ENCODE measurements at regions not wholly inside any gene's neighbourhood (a gene's known extent, or its start where the extent isn't known, plus 50 kb on each side); places are given as distances from the start of the nearest gene placed in this dataset.

DNA sequence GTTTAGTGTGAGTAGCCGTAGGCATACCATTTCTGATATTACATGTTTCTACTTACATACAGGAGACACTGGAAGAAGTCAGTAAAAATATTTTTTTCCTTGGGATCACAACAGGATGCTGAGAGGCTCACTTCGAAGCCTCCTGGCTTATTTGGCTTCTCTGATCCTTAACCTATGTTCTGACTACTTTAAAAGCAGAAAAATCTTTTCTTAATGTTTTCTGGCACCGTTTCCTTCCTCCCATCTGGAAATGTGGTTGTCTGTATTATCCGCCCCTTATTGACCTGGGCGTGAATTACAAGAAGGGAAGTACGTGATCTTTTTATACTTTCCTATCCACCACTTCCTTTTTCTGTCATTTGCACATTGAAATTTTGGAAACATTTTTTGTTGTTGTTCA lies 379.6 kb downstream of the COL12A1 start:
- no peaks in the 10 kb centered on the region for H3K79me2 ChIP-seq (ENCODE audit: low read length)
- H3K9me2 ChIP-seq (replicated peaks; ENCODE audit: insufficient read depth, low read length): no peaks in the 10 kb centered on the region
- no peak overlapping the region for H2AFZ ChIP-seq (ENCODE audit: low read length)
- H3K27ac ChIP-seq (ENCODE audit: low read length): no peak overlapping the region
- no peak for DNase-seq
- no peaks in the 10 kb centered on the region for H3K9me3 ChIP-seq (ENCODE audit: low read length)
- H3K9ac ChIP-seq (ENCODE audit: low read length): no peak overlapping the region
- no peak overlapping the region for H3K4me2 ChIP-seq (ENCODE audit: low read depth, low read length, poor library complexity, severe bottlenecking)
- H4K20me1 ChIP-seq (ENCODE audit: insufficient read depth, low read depth, low read length): no peaks in the 10 kb centered on the region
- no peaks in the 10 kb centered on the region for H3K36me3 ChIP-seq (ENCODE audit: insufficient read depth, low read length)
- no peaks in the 10 kb centered on the region for H3K4me1 ChIP-seq (ENCODE audit: low read length)
- H3K27me3 ChIP-seq (ENCODE audit: low read length): no peaks in the 10 kb centered on the region
- no peak overlapping the region for H3K4me3 ChIP-seq (ENCODE audit: low read length)

DNA sequence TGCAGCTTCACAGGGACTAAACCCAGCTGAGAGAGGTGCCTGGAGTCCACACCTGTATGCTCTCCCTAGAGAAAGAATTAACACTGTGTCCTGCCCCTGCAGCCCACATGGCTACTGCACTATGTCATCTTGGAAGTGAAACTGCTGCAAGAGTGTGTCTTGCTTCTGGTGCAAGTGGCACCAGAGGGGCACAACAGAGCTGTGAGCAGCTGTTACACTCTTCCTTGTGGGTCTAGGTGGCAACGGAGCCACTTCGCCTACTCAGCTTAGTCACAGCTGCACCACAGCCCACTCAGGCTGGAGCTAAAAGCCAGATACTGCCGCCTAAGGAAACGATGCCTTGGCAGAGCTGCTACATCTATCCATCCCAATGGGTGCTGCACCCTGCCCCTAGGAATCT lies 391.4 kb downstream of the COL12A1 start:
- H3K27me3 ChIP-seq (ENCODE audit: low read length): no peaks in the 10 kb centered on the region
- H3K36me3 ChIP-seq (ENCODE audit: insufficient read depth, low read length): no peaks in the 10 kb centered on the region
- no peak overlapping the region for H2AFZ ChIP-seq (ENCODE audit: low read length)
- no peak for DNase-seq
- H4K20me1 ChIP-seq (ENCODE audit: insufficient read depth, low read depth, low read length): no peaks in the 10 kb centered on the region
- H3K79me2 ChIP-seq (ENCODE audit: low read length): no peaks in the 10 kb centered on the region
- no peak overlapping the region for H3K4me3 ChIP-seq (ENCODE audit: low read length)
- H3K9ac ChIP-seq (ENCODE audit: low read length): no peak overlapping the region
- no peak overlapping the region for H3K4me2 ChIP-seq (ENCODE audit: low read depth, low read length, poor library complexity, severe bottlenecking)
- H3K9me2 ChIP-seq (replicated peaks; ENCODE audit: insufficient read depth, low read length): no peaks in the 10 kb centered on the region
- H3K9me3 ChIP-seq (ENCODE audit: low read length): no peaks in the 10 kb centered on the region
- H3K27ac ChIP-seq (ENCODE audit: low read length): no peak overlapping the region
- no peaks in the 10 kb centered on the region for H3K4me1 ChIP-seq (ENCODE audit: low read length)

DNA sequence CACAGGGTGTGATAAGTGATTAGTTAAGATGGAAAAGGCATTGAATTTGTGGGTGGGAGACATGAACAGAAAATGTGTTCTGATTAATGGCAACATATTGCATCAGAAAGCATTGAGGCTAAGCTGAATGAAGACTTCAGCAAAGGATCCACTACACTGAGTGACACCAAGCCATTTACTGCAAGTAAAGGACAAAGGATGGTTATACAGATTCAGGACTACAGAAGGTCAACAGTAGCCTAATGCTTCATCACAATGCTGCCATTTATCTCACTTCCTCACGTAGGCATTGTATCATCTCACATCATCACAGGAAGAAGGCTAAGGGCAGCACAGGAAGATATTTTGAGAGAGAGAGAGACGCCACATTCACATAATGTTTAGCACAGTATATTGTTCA lies 398.2 kb downstream of the COL12A1 start:
- H3K36me3 ChIP-seq (ENCODE audit: insufficient read depth, low read length): no peaks in the 10 kb centered on the region
- no peaks in the 10 kb centered on the region for H4K20me1 ChIP-seq (ENCODE audit: insufficient read depth, low read depth, low read length)
- no peaks in the 10 kb centered on the region for H3K27me3 ChIP-seq (ENCODE audit: low read length)
- H3K9me2 ChIP-seq (replicated peaks; ENCODE audit: insufficient read depth, low read length): no peaks in the 10 kb centered on the region
- no peak overlapping the region for H2AFZ ChIP-seq (ENCODE audit: low read length)
- no peak overlapping the region for H3K4me2 ChIP-seq (ENCODE audit: low read depth, low read length, poor library complexity, severe bottlenecking)
- no peak overlapping the region for H3K9ac ChIP-seq (ENCODE audit: low read length)
- no peak overlapping the region for H3K4me3 ChIP-seq (ENCODE audit: low read length)
- DNase-seq: no peak
- H3K9me3 ChIP-seq (ENCODE audit: low read length): no peaks in the 10 kb centered on the region
- no peaks in the 10 kb centered on the region for H3K4me1 ChIP-seq (ENCODE audit: low read length)
- H3K79me2 ChIP-seq (ENCODE audit: low read length): no peaks in the 10 kb centered on the region
- no peak overlapping the region for H3K27ac ChIP-seq (ENCODE audit: low read length)

DNA sequence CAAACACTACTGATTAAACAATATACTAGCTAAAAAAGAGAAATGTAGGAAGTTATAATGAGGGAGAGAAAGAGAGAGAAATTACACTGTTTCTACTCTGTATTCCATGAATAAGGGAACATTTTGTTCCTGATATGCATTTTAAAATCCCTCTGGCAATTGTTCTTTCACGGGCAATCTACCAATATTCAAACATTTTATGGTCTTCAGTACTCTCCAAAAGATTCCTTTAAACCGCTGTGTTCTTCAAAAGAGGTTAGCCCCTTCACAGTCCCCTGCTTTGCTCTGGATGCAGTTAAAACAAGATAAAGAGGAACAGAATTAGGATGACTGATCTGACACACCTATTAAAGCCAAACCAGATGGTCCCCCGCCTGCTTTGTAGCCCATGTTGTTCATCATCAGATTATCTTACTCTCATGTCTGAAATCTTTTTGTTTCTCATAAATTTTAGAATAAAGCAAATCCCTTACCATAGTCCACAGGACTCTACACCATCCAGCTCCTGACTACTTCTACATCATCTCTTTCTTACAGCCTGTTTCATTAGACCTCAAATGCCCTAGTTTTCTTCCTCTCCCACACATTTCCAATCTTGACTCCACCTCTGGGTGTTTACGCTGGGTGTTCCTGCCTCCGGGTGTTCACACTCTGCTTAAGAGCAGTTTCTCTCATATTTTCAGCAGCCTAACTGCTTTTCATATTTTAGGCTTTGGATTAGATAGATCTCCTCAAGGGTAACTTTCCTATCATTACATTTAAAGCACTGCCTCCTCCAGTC lies 399.7 kb downstream of the COL12A1 start:
- no peaks in the 10 kb centered on the region for H3K9me3 ChIP-seq (ENCODE audit: low read length)
- DNase-seq: no peak
- H2AFZ ChIP-seq (ENCODE audit: low read length): no peak overlapping the region
- no peaks in the 10 kb centered on the region for H3K4me1 ChIP-seq (ENCODE audit: low read length)
- no peaks in the 10 kb centered on the region for H3K36me3 ChIP-seq (ENCODE audit: insufficient read depth, low read length)
- H3K27ac ChIP-seq (ENCODE audit: low read length): no peak overlapping the region
- H3K9ac ChIP-seq (ENCODE audit: low read length): no peak overlapping the region
- no peaks in the 10 kb centered on the region for H4K20me1 ChIP-seq (ENCODE audit: insufficient read depth, low read depth, low read length)
- no peaks in the 10 kb centered on the region for H3K9me2 ChIP-seq (replicated peaks; ENCODE audit: insufficient read depth, low read length)
- no peaks in the 10 kb centered on the region for H3K27me3 ChIP-seq (ENCODE audit: low read length)
- no peak overlapping the region for H3K4me2 ChIP-seq (ENCODE audit: low read depth, low read length, poor library complexity, severe bottlenecking)
- H3K4me3 ChIP-seq (ENCODE audit: low read length): no peak overlapping the region
- no peaks in the 10 kb centered on the region for H3K79me2 ChIP-seq (ENCODE audit: low read length)

DNA sequence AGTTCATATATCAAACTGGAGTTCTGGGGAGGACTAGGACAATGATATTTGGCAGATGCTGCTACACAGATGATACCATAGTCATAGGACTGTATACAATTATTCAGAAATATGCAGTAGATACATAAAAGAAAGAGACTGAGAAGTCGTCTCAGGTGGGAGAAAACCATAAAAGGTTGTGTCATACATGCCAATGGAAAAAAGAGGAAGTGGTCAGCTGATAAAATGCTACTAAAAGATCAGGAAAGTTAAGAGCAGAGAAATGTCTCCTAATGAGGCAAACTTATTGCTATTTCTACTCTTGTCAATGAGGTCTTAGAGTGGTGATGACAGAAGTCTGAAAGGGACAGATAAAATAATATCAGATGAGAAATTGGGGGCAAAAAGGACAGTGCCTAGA lies 407.6 kb downstream of the COL12A1 start:
- Histone ChIP-seq H4K20me1 (ENCODE audit: insufficient read depth, low read depth, low read length) (no peaks in the 10 kb centered on the region), H3K27me3 (ENCODE audit: low read length) (no peaks in the 10 kb centered on the region), H3K4me3 (ENCODE audit: low read length) (no peak overlapping the region), H3K27ac (ENCODE audit: low read length) (no peak overlapping the region), H3K4me2 (ENCODE audit: low read depth, low read length, poor library complexity, severe bottlenecking) (no peak overlapping the region), H3K9ac (ENCODE audit: low read length) (no peak overlapping the region), H3K9me3 (ENCODE audit: low read length) (no peaks in the 10 kb centered on the region), H2AFZ (ENCODE audit: low read length) (no peak overlapping the region), H3K36me3 (ENCODE audit: insufficient read depth, low read length) (no peaks in the 10 kb centered on the region), H3K79me2 (ENCODE audit: low read length) (no peaks in the 10 kb centered on the region), H3K4me1 (ENCODE audit: low read length) (no peaks in the 10 kb centered on the region), H3K9me2 (replicated peaks; ENCODE audit: insufficient read depth, low read length) (no peaks in the 10 kb centered on the region)
- DNase-seq: no peak

DNA sequence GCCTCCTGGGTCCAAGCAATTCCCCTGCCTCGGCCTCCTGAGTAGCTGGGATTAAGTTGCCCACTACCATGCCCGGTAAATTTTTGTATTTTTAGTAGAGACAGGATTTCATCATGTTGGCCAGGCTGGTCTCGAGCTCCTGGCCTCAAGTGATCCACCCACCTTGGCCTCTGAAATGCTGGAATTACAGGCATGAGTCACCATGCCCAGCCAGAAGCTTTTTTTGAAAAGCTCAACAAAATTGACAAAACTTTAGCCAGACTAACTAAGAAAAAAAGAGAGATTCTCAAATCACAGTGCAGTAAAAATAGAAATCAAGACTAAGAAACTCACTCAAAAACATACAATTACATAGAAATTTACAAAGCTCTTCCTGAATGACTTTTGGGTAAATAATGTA lies 420.6 kb downstream of the COL12A1 start:
- no peak overlapping the region for H2AFZ ChIP-seq (ENCODE audit: low read length)
- no peak for DNase-seq
- no peak overlapping the region for H3K27ac ChIP-seq (ENCODE audit: low read length)
- no peaks in the 10 kb centered on the region for H3K36me3 ChIP-seq (ENCODE audit: insufficient read depth, low read length)
- no peaks in the 10 kb centered on the region for H3K79me2 ChIP-seq (ENCODE audit: low read length)
- H3K4me2 ChIP-seq (ENCODE audit: low read depth, low read length, poor library complexity, severe bottlenecking): no peak overlapping the region
- no peak overlapping the region for H3K4me3 ChIP-seq (ENCODE audit: low read length)
- no peaks in the 10 kb centered on the region for H3K4me1 ChIP-seq (ENCODE audit: low read length)
- H3K9me3 ChIP-seq (ENCODE audit: low read length): no peaks in the 10 kb centered on the region
- H3K9me2 ChIP-seq (replicated peaks; ENCODE audit: insufficient read depth, low read length): no peaks in the 10 kb centered on the region
- H3K9ac ChIP-seq (ENCODE audit: low read length): no peak overlapping the region
- no peaks in the 10 kb centered on the region for H4K20me1 ChIP-seq (ENCODE audit: insufficient read depth, low read depth, low read length)
- no peaks in the 10 kb centered on the region for H3K27me3 ChIP-seq (ENCODE audit: low read length)

DNA sequence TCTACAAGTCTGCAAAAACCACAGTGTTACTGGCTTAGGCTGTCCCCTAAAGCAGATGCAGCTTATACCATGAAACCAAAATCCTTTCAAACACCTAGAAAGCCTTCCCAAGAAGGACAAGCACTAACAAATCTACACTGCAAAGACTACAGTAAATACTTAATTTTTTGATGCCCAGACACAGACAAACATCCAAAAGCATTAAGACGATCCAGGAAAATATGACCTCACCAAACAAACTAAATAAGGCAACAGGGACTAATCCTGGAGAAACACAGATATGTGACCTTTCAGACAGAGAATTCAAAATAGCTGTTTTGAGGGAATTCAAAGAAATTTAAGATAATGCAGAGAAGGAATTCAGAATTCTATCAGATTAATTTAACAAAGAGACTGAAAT lies 423.5 kb downstream of the COL12A1 start:
- Histone ChIP-seq H3K9me2 (replicated peaks; ENCODE audit: insufficient read depth, low read length) (no peaks in the 10 kb centered on the region), H3K27me3 (ENCODE audit: low read length) (no peaks in the 10 kb centered on the region), H3K4me2 (ENCODE audit: low read depth, low read length, poor library complexity, severe bottlenecking) (no peak overlapping the region), H3K4me1 (ENCODE audit: low read length) (no peaks in the 10 kb centered on the region), H2AFZ (ENCODE audit: low read length) (no peak overlapping the region), H4K20me1 (ENCODE audit: insufficient read depth, low read depth, low read length) (no peaks in the 10 kb centered on the region), H3K4me3 (ENCODE audit: low read length) (no peak overlapping the region), H3K9ac (ENCODE audit: low read length) (no peak overlapping the region), H3K79me2 (ENCODE audit: low read length) (no peaks in the 10 kb centered on the region), H3K36me3 (ENCODE audit: insufficient read depth, low read length) (no peaks in the 10 kb centered on the region), H3K27ac (ENCODE audit: low read length) (no peak overlapping the region), H3K9me3 (ENCODE audit: low read length) (no peaks in the 10 kb centered on the region)
- DNase-seq: no peak

DNA sequence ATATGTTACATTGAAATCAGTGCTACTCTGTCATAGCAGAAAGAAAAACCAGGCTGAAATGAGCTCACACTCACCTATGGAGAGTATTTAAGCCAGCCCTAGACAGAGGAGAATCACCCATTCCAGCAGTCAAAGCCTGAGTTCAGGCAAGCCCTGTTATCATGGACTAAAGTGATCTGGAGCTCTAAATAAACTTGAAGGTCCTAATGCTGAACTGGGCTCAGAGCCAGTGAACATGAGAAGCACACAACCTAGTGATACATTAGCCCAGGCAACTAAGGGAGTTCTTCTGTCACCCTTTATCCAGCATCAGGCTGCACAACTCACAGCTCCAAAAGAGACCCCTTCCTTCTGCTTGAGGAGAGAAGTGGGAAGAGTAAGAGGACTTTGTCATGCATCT lies 425.0 kb downstream of the COL12A1 start:
- no peaks in the 10 kb centered on the region for H3K4me1 ChIP-seq (ENCODE audit: low read length)
- no peak overlapping the region for H3K27ac ChIP-seq (ENCODE audit: low read length)
- no peaks in the 10 kb centered on the region for H4K20me1 ChIP-seq (ENCODE audit: insufficient read depth, low read depth, low read length)
- DNase-seq: no peak
- H3K9ac ChIP-seq (ENCODE audit: low read length): no peak overlapping the region
- H2AFZ ChIP-seq (ENCODE audit: low read length): no peak overlapping the region
- no peaks in the 10 kb centered on the region for H3K36me3 ChIP-seq (ENCODE audit: insufficient read depth, low read length)
- no peaks in the 10 kb centered on the region for H3K79me2 ChIP-seq (ENCODE audit: low read length)
- no peaks in the 10 kb centered on the region for H3K27me3 ChIP-seq (ENCODE audit: low read length)
- no peak overlapping the region for H3K4me2 ChIP-seq (ENCODE audit: low read depth, low read length, poor library complexity, severe bottlenecking)
- no peak overlapping the region for H3K4me3 ChIP-seq (ENCODE audit: low read length)
- no peaks in the 10 kb centered on the region for H3K9me2 ChIP-seq (replicated peaks; ENCODE audit: insufficient read depth, low read length)
- H3K9me3 ChIP-seq (ENCODE audit: low read length): no peaks in the 10 kb centered on the region

Measured in Karpas-422 (cell line).